ENCODE measurements at regions not wholly inside any gene's neighbourhood (a gene's known extent, or its start where the extent isn't known, plus 50 kb on each side); places are given as distances from the start of the nearest gene placed in this dataset.

DNA sequence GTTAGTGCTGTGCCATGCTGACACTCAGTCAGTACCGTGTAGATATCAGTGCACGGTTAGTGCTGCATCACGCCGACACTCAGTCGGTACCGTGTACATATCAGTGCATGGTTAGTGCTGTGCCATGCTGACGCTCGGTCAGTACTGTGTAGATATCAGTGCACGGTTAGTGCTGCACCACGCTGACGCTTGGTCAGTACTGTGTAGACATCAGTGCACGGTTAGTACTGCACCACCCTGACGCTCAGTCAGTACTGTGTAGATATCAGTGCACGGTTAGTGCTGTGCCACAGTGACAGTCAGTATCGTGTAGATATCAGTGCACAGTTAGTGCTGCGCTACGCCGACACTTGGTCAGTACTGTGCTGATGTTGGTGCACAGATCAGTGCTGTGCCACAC is 102.8 kb upstream of the ZNF469 start:
- H4K91ac ChIP-seq (replicated peaks; ENCODE audit: insufficient read length, low read length): no peak overlapping the region
- no peaks in the 10 kb centered on the region for H3K27me3 ChIP-seq (replicated peaks in 1 of 4; ENCODE audit: control insufficient read depth in 3 of 4, extremely low read depth in 1 of 4, insufficient read depth in 3 of 4, low read length in 3 of 4)
- no peak overlapping the region for H3K4me3 ChIP-seq (ENCODE audit: extremely low read depth in 1 of 4, insufficient read depth in 2 of 4, low read depth in 3 of 4, low read length in 4 of 4)
- no peak overlapping the region for H3K27ac ChIP-seq (ENCODE audit: low read depth, low read length)
- H4K20me1 ChIP-seq (replicated peaks in 1 of 2; ENCODE audit: control insufficient read depth in 1 of 2, insufficient read depth in 2 of 2, low read length in 2 of 2): no peaks in the 10 kb centered on the region
- no peak overlapping the region for H2AK5ac ChIP-seq (ENCODE audit: low read depth, low read length)
- no peak overlapping the region for H3K23ac ChIP-seq (ENCODE audit: insufficient read length)
- no peaks in the 10 kb centered on the region for H3K4me1 ChIP-seq (replicated peaks in 1 of 4; ENCODE audit: control insufficient read depth in 3 of 4, insufficient read depth in 4 of 4, low read length in 3 of 4)
- DNase-seq (ENCODE audit: low read depth in 1 of 2, low spot score in 2 of 2): no peak
- ChIA-PET POLR2A (ENCODE audit: partially characterized antibody) (no interaction called here), CTCF (ENCODE audit: partially characterized antibody) (no interaction called here)
- H2BK12ac ChIP-seq (ENCODE audit: low read depth, low read length): no peak overlapping the region
- no peak overlapping the region for H2BK5ac ChIP-seq (ENCODE audit: low read depth, low read length)
- no peak overlapping the region for H3K4me2 ChIP-seq (ENCODE audit: insufficient read depth in 1 of 2, low read depth in 2 of 2, low read length in 2 of 2)
- 91% methylated on average over 18 of the region's 18 CpGs; no CpG with 5 or more reads in 1 of the 2 experiments for WGBS, 2 experiments (ENCODE audit: extremely low coverage in 1 of 2, insufficient coverage in 1 of 2, insufficient read length in 1 of 2, insufficient replicate concordance in 2 of 2, low coverage in 1 of 2, low lambda C conversion rate in 2 of 2, missing lambda C conversion rate in 1 of 2)
- no peak overlapping the region for H2BK120ac ChIP-seq (replicated peaks; ENCODE audit: low read depth, low read length)
- no peak overlapping the region for H3K9ac ChIP-seq (replicated peaks in 1 of 4; ENCODE audit: extremely low read depth in 1 of 4, low read depth in 3 of 4, low read length in 3 of 4)
- no peak overlapping the region for H2BK20ac ChIP-seq (ENCODE audit: low read length)
- H3K4ac ChIP-seq (replicated peaks; ENCODE audit: insufficient read length, low read depth, low read length): no peak overlapping the region
- H3K14ac ChIP-seq (ENCODE audit: insufficient read length): no peak overlapping the region
- H4K8ac ChIP-seq (ENCODE audit: extremely low read depth, insufficient read depth, low read length): no peak overlapping the region
- no peaks in the 10 kb centered on the region for H3K36me3 ChIP-seq (ENCODE audit: control insufficient read depth in 2 of 4, insufficient read depth in 4 of 4, low read length in 3 of 4)
- no peak overlapping the region for H2AFZ ChIP-seq (ENCODE audit: low read length)
- no peaks in the 10 kb centered on the region for H3K23me2 ChIP-seq (ENCODE audit: low read depth, low read length)
- no peak overlapping the region for H4K5ac ChIP-seq (ENCODE audit: insufficient read length, low read depth, low read length)
- H3K56ac ChIP-seq (replicated peaks; ENCODE audit: insufficient read length, low read depth, low read length): no peak overlapping the region
- H3K18ac ChIP-seq (ENCODE audit: extremely low read depth, low read length): no peak overlapping the region
- H3K79me2 ChIP-seq (ENCODE audit: control insufficient read depth in 1 of 2, insufficient read depth in 2 of 2, low read length in 2 of 2): no peaks in the 10 kb centered on the region
- no peak for TF ChIP-seq MAX (IDR thresholded peaks at IDR 0.05)
- TF ChIP-seq EP300 (IDR thresholded peaks at IDR 0.05; ENCODE audit: borderline replicate concordance in 1 of 2, low read depth in 2 of 2, low read length in 2 of 2): no peak
- peaks cover 35 to 54% of the 10 kb centered on the region in 2 experiments; a peak in 3 of 4 replicates for H3K9me3 ChIP-seq (ENCODE audit: insufficient read depth in 2 of 2, low read depth in 1 of 2, low read length in 1 of 2)
- no peak for FAIRE-seq
- H3K79me1 ChIP-seq (ENCODE audit: low read depth, low read length): no peaks in the 10 kb centered on the region
- no peak overlapping the region for H2BK15ac ChIP-seq (ENCODE audit: low read length)

All from H1 (cell line).